Body of pancreas (tissue), 4 donors: ENCODE measurements at regions not wholly inside any gene's neighbourhood (a gene's known extent, or its start where the extent isn't known, plus 50 kb on each side); places are given as distances from the start of the nearest gene placed in this dataset.

ENCODE experiments used
- POLR2A ChIP-seq, 3 donors: fragments of 450-650 bp; IDR thresholded peaks; one replicate each; pipeline ENCODE4 v1.6.1; 2016; ENCODE audit warnings: antibody characterized with exemption in 3 of 3, mild to moderate bottlenecking in 2 of 3
- TF ChIP-seq, protein P1 (sequence below), 7 experiments: fragments of 450-650 bp in 4 of 7; fragments of 200-600 bp in 3 of 7; sonication (generic) in 3 of 7; IDR thresholded peaks; one replicate each; pipeline ENCODE4 v1.5.1; 2016 to 2019; ENCODE audit warnings: antibody characterized with exemption in 7 of 7

DNA sequence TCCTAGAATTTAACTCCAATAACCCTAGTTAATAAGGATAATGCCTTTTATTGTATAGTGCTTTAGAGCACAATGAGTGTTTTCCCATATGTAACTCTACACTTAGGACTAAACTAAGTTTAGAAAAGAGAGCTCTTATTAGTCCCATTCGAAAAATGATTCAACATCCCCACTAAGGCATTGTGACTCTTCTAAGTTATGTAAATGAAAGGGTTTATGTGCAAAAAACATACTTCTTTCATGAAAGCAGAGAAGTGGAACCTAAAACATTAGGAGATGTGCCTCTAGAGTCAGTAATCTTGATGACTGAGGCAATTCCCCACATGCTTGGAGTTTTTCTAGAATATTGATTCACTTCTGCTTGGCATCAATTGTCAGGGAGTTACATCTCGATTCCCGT is 344.1 kb upstream of the ZNF717 start:
- TF ChIP-seq, protein P1, sequence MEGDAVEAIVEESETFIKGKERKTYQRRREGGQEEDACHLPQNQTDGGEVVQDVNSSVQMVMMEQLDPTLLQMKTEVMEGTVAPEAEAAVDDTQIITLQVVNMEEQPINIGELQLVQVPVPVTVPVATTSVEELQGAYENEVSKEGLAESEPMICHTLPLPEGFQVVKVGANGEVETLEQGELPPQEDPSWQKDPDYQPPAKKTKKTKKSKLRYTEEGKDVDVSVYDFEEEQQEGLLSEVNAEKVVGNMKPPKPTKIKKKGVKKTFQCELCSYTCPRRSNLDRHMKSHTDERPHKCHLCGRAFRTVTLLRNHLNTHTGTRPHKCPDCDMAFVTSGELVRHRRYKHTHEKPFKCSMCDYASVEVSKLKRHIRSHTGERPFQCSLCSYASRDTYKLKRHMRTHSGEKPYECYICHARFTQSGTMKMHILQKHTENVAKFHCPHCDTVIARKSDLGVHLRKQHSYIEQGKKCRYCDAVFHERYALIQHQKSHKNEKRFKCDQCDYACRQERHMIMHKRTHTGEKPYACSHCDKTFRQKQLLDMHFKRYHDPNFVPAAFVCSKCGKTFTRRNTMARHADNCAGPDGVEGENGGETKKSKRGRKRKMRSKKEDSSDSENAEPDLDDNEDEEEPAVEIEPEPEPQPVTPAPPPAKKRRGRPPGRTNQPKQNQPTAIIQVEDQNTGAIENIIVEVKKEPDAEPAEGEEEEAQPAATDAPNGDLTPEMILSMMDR (IDR thresholded peaks at IDR 0.05): no peak
- TF ChIP-seq POLR2A (IDR thresholded peaks at IDR 0.05): no peak
